ENCODE measurements at regions not wholly inside any gene's neighbourhood (a gene's known extent, or its start where the extent isn't known, plus 50 kb on each side); places are given as distances from the start of the nearest gene placed in this dataset.
"Not testable (repeated sequence)": the region's sequence is repeated elsewhere in the genome, so short reads cannot be mapped to it uniquely, and the experiment has no call there.

DNA sequence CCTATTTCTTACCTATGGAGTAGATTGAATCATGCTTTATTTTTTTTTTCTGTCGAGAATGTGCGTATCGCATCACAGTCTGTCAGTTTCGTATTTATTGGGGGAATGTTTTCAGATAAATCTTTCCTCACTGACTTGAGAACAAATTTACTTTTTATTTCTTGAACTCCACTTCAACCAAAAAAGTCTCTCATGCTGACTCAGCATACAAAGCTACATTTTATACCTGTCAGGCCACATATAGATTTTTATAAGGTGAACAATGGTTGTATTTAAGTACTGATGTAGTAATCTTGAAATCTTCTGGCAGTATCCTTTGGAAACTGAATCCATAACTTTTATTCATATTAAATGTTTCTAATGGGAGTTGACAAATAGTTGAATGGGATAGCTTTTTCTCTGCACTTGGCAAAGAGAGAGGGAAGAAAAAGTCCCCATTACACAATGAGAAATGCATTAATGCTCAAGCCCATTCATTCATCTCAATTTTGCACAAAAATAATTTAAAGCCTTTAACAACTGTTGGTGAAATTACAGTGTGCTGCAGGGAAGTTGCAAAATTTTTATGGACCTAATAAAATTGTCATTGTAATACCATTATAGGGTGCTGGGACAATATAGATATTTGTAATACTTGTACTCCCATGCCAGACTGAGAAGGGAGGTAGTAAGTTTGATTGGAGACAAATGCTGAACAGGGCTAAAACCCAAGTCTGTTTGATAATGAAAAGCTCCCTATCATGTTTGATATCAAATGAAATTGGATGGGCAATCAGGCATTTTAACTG is 367.6 kb downstream of the HLX start:
- Histone ChIP-seq H3K36me3 (ENCODE audit: control insufficient read depth, insufficient read depth, low read length) (no peaks in the 10 kb centered on the region), H3K9me3 (ENCODE audit: control insufficient read depth, insufficient read depth, low read length) (no peaks in the 10 kb centered on the region), H3K27me3 (ENCODE audit: control insufficient read depth, insufficient read depth, low read length) (no peaks in the 10 kb centered on the region), H3K4me3 (ENCODE audit: low read length) (no peak overlapping the region), H3K27ac (ENCODE audit: low read length) (no peak overlapping the region), H3K4me1 (ENCODE audit: control insufficient read depth, insufficient read depth, low read length) (no peaks in the 10 kb centered on the region)
- no peak for DNase-seq (ENCODE audit: low read depth, low spot score)
- WGBS (ENCODE audit: insufficient coverage, insufficient read length) = no CpG with 5 or more reads among the region's 4 CpGs

DNA sequence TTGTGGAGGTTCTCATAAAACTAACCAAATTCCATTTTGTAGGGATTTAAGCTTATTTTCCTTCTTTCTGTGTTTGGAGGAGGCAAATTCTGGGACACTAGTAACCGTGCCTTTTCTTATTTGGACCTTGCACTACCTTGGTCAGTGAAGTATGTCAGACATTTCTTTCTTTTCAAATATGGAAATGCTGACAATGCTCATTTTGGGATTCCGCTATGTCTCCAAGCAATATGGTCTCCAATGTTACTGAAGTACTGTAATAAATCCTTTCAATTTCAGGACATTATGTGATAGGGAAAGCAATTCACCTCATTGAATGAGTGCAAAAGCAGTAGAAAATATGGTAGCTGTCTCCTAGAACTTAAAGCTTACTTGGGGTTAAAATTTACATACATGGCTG is 372.3 kb downstream of the HLX start:
- no CpG with 5 or more reads among the region's 2 CpGs for WGBS (ENCODE audit: insufficient coverage, insufficient read length)
- no peaks in the 10 kb centered on the region for H3K36me3 ChIP-seq (ENCODE audit: control insufficient read depth, insufficient read depth, low read length)
- no peaks in the 10 kb centered on the region for H3K4me1 ChIP-seq (ENCODE audit: control insufficient read depth, insufficient read depth, low read length)
- no peak for DNase-seq (ENCODE audit: low read depth, low spot score)
- H3K9me3 ChIP-seq (ENCODE audit: control insufficient read depth, insufficient read depth, low read length) = no peaks in the 10 kb centered on the region
- H3K27me3 ChIP-seq (ENCODE audit: control insufficient read depth, insufficient read depth, low read length) = no peaks in the 10 kb centered on the region
- H3K4me3 ChIP-seq (ENCODE audit: low read length) = no peak overlapping the region
- H3K27ac ChIP-seq (ENCODE audit: low read length) = no peak overlapping the region

DNA sequence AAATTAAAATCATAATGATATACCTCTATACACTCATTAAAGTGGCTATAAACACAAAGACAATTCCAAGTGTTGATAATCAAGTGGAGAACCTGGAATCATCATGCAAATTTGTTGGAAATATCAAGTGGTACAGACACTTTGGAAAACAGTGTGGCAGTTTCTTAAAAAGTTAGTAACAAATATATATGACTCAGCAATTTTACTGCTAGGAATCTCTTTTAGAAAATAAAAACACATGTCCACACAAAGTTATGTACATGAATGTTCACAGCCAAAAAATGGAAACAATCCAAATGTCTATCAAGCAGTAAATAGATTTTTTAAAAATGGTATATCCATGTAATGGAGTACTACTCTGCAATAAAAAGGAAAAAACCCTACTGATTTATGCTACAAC is 375.6 kb downstream of the HLX start:
- Histone ChIP-seq H3K36me3 (ENCODE audit: control insufficient read depth, insufficient read depth, low read length) (no peaks in the 10 kb centered on the region), H3K27ac (ENCODE audit: low read length) (no peak overlapping the region), H3K27me3 (ENCODE audit: control insufficient read depth, insufficient read depth, low read length) (no peaks in the 10 kb centered on the region), H3K9me3 (ENCODE audit: control insufficient read depth, insufficient read depth, low read length) (no peaks in the 10 kb centered on the region), H3K4me1 (ENCODE audit: control insufficient read depth, insufficient read depth, low read length) (no peaks in the 10 kb centered on the region), H3K4me3 (ENCODE audit: low read length) (no peak overlapping the region)
- no peak for DNase-seq (ENCODE audit: low read depth, low spot score)

DNA sequence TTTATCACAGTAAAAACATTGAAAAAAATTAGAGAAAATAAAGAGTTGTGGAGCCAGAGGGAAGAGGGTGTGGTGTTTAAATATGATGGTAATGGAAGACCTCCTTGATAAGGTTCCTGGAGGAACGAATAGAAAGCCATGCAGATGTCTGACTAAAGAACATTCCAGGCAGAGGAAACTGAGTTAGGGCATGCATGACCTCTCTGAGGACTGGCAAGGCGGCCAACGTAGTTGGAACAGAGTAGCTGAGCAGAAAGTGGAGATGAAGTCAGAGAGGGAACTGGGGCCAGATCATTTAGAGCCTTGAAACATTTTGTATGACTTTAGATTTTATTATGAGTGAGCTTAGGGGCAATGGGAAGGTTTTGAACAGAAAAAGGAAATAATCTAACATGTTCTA is 377.5 kb downstream of the HLX start:
- DNase-seq (ENCODE audit: low read depth, low spot score) = no peak
- no CpG with 5 or more reads among the region's 3 CpGs for WGBS (ENCODE audit: insufficient coverage, insufficient read length)
- Histone ChIP-seq H3K4me1 (ENCODE audit: control insufficient read depth, insufficient read depth, low read length) (no peaks in the 10 kb centered on the region), H3K9me3 (ENCODE audit: control insufficient read depth, insufficient read depth, low read length) (no peaks in the 10 kb centered on the region), H3K4me3 (ENCODE audit: low read length) (no peak overlapping the region), H3K27ac (ENCODE audit: low read length) (no peak overlapping the region), H3K27me3 (ENCODE audit: control insufficient read depth, insufficient read depth, low read length) (no peaks in the 10 kb centered on the region), H3K36me3 (ENCODE audit: control insufficient read depth, insufficient read depth, low read length) (no peaks in the 10 kb centered on the region)

DNA sequence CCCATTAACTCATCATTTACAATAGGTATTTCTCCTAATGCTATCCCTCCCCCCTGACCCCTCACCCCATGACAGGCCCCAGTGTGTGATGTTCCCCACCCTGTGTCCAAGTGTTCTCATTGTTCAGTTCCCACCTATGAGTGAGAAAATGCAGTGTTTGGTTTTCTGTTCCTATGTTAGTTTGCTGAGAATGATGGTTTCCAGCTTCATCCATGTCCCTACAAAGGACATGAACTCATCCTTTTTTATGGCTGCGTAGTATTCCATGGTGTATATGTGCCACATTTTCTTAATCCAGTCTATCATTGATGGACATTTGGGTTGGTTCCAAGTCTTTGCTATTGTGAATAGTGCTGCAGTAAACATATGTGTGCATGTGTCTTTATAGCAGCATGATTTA is 378.3 kb downstream of the HLX start:
- H3K27me3 ChIP-seq (ENCODE audit: control insufficient read depth, insufficient read depth, low read length); H3K27ac ChIP-seq (ENCODE audit: low read length); H3K9me3 ChIP-seq (ENCODE audit: control insufficient read depth, insufficient read depth, low read length); H3K36me3 ChIP-seq (ENCODE audit: control insufficient read depth, insufficient read depth, low read length); DNase-seq (ENCODE audit: low read depth, low spot score); H3K4me3 ChIP-seq (ENCODE audit: low read length); H3K4me1 ChIP-seq (ENCODE audit: control insufficient read depth, insufficient read depth, low read length): not testable (repeated sequence)
- WGBS (ENCODE audit: insufficient coverage, insufficient read length) = no CpG with 5 or more reads among the region's 1 CpG

DNA sequence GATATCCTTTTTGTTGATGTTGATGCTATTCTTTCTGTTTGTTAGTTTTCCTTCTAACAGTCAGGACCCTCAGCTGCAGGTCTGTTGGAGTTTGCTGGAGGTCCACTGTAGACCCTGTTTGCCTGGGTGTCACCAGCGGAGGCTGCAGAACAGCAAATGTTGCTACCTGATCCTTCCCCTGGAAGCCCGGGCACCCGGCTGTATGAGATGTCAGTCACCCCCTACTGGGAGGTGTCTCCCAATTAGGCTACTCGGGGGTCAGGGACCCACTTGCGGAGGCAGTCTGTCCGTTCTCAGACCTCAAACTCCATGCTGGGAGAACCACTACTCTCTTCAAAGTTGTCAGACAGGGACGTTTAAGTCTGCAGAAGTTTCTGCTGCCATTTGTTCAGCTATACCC is 383.4 kb downstream of the HLX start:
- WGBS (ENCODE audit: insufficient coverage, insufficient read length) = no CpG with 5 or more reads among the region's 7 CpGs
- not testable (repeated sequence) for H3K27ac ChIP-seq (ENCODE audit: low read length); DNase-seq (ENCODE audit: low read depth, low spot score)

DNA sequence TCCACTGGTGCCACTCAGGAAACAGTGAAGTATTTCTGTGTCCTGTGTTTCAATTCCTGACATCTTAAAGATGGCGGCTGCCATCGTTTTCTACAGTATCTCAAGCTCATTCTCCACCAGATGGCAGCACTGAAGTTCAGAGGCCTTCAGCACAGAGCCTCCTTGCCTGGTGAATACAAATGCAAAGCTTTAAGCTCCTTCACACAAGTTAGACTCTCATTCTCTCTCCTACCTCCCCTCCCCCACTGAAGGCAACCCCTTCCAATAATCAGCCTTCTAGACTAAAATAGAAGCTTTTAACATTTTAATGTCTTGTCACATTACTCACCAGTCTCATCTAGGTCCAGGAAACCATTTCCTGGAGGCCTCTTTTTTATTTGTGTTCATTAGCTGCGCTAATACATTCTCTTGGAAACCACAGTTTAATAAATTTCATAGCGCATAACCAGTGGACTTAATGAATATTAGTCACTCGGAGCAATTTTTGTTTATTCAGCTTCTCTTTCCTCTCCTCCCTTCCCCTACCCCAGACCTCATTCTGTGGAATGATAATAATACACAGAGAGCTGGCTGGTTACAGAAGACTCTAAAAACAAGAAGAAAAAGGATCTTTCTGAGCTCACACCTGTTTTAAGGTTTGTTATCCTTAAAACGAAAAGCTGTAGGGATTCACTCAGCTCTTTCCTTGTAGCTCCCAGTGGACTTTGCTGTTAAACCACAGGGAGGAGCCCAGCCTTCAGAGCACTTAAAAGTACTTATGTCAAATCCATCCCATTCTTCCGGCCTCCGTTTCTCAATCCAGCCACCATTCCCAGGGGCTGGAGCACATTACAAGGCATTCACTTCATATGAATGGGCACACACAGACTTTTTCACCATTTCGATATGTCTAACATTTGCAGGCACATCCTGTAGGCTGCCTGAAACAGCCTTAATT is 384.9 kb downstream of the HLX start:
- no peaks in the 10 kb centered on the region; the same call in 1 of the 2 replicates for H3K36me3 ChIP-seq (ENCODE audit: control insufficient read depth, insufficient read depth, low read length)
- no peaks in the 10 kb centered on the region for H3K27me3 ChIP-seq (ENCODE audit: control insufficient read depth, insufficient read depth, low read length)
- no peak overlapping the region for H3K27ac ChIP-seq (ENCODE audit: low read length)
- peaks cover 2% of the 10 kb centered on the region for H3K9me3 ChIP-seq (ENCODE audit: control insufficient read depth, insufficient read depth, low read length)
- no peaks in the 10 kb centered on the region for H3K4me1 ChIP-seq (ENCODE audit: control insufficient read depth, insufficient read depth, low read length)
- peak; percentile 61 for DNase-seq (ENCODE audit: low read depth, low spot score)
- WGBS (ENCODE audit: insufficient coverage, insufficient read length) = no CpG with 5 or more reads among the region's 9 CpGs
- no peak overlapping the region for H3K4me3 ChIP-seq (ENCODE audit: low read length)

More for the DNA sequence above, 383.4 kb downstream of the HLX start:
- H3K27me3 ChIP-seq (ENCODE audit: control insufficient read depth, insufficient read depth, low read length); H3K9me3 ChIP-seq (ENCODE audit: control insufficient read depth, insufficient read depth, low read length); H3K36me3 ChIP-seq (ENCODE audit: control insufficient read depth, insufficient read depth, low read length); H3K4me1 ChIP-seq (ENCODE audit: control insufficient read depth, insufficient read depth, low read length); H3K4me3 ChIP-seq (ENCODE audit: low read length): not testable (repeated sequence)

DNA sequence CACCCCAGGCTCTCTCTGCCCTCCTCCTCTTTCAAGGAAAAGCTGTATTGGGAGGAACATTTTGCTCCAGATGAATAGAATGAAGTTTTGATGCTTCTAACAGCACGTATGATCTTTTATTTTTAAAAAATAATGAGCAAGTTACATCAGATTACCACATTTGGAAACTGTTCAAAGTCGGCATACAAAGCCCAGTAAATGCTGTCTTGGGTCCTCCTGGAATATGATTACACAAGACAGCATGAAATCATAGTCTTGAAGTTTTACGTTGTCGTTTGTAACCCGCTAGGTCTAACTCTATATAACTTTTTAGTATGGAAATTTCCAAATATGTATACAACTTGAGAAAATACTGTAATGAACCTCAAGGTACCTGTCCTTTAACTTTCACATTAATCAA is 385.6 kb downstream of the HLX start:
- no peaks in the 10 kb centered on the region for H3K27me3 ChIP-seq (ENCODE audit: control insufficient read depth, insufficient read depth, low read length)
- DNase-seq (ENCODE audit: low read depth, low spot score) = no peak
- H3K9me3 ChIP-seq (ENCODE audit: control insufficient read depth, insufficient read depth, low read length) = peaks cover 2% of the 10 kb centered on the region
- H3K36me3 ChIP-seq (ENCODE audit: control insufficient read depth, insufficient read depth, low read length) = no peaks in the 10 kb centered on the region; the same call in 1 of the 2 replicates
- no peaks in the 10 kb centered on the region for H3K4me1 ChIP-seq (ENCODE audit: control insufficient read depth, insufficient read depth, low read length)
- no peak overlapping the region for H3K4me3 ChIP-seq (ENCODE audit: low read length)
- H3K27ac ChIP-seq (ENCODE audit: low read length) = no peak overlapping the region
- no CpG with 5 or more reads among the region's 5 CpGs for WGBS (ENCODE audit: insufficient coverage, insufficient read length)

DNA sequence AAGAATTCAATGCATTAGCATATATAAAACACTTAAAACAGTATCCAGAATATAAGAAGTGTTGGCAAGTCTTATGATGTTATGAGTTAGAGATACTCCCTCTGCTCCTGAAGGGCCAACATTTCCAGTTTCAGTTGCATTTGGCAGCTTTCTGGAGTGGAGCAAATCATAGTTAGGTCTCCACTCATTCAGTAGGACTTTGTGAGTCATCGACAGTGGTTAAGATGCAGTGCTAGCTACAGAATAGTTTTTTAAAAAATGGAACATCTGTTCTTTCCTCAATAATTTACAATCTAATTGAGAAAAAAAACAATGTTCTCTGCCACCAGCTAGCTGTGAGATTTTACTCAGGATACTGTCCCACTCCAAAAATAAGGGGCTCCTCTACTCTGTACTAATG is 389.1 kb downstream of the HLX start:
- Histone ChIP-seq H3K36me3 (ENCODE audit: control insufficient read depth, insufficient read depth, low read length) (no peaks in the 10 kb centered on the region; the same call in 1 of the 2 replicates), H3K4me1 (ENCODE audit: control insufficient read depth, insufficient read depth, low read length) (no peaks in the 10 kb centered on the region), H3K27ac (ENCODE audit: low read length) (no peak overlapping the region), H3K27me3 (ENCODE audit: control insufficient read depth, insufficient read depth, low read length) (no peaks in the 10 kb centered on the region), H3K4me3 (ENCODE audit: low read length) (no peak overlapping the region), H3K9me3 (ENCODE audit: control insufficient read depth, insufficient read depth, low read length) (no peaks in the 10 kb centered on the region; the same call in 1 of the 2 replicates)
- WGBS (ENCODE audit: insufficient coverage, insufficient read length) = no CpG with 5 or more reads among the region's 1 CpG
- DNase-seq (ENCODE audit: low read depth, low spot score) = no peak

DNA sequence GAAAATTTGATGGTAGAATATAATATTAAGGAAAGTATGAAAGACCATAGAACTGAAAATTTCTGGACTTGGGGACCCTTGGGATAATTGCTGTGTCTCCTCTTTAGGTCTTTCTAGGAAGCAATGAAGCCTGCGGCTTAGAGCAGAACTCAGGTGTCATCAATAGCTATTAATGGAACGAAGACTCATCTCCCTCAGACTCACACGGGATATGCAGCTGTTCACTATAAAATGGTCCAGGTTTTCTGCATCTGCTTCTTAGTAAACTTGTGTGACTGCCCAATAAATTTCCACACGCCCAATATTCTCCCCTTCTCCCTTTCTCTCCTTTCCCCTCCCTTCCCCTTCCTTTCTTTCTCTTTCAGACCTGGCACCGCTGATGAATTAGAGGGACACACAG is 392.5 kb downstream of the HLX start:
- H3K4me3 ChIP-seq (ENCODE audit: low read length) = no peak overlapping the region
- no peaks in the 10 kb centered on the region for H3K9me3 ChIP-seq (ENCODE audit: control insufficient read depth, insufficient read depth, low read length)
- DNase-seq (ENCODE audit: low read depth, low spot score) = no peak
- no peaks in the 10 kb centered on the region for H3K27me3 ChIP-seq (ENCODE audit: control insufficient read depth, insufficient read depth, low read length)
- H3K4me1 ChIP-seq (ENCODE audit: control insufficient read depth, insufficient read depth, low read length) = no peaks in the 10 kb centered on the region
- H3K36me3 ChIP-seq (ENCODE audit: control insufficient read depth, insufficient read depth, low read length) = no peaks in the 10 kb centered on the region
- no peak overlapping the region for H3K27ac ChIP-seq (ENCODE audit: low read length)
- WGBS (ENCODE audit: insufficient coverage, insufficient read length) = 100% methylated on average over 1 of the region's 5 CpGs

All from iPS DF 6.9 (cell line).